HEK293T (cell line): ENCODE measurements at regions not wholly inside any gene's neighbourhood (a gene's known extent, or its start where the extent isn't known, plus 50 kb on each side); places are given as distances from the start of the nearest gene placed in this dataset.

Experiments
- CTCF ChIA-PET: fragments of 350-600 bp; formaldehyde crosslinking; extraction: SDS; loops from one replicate; lab custom pipeline; 2021; ENCODE audit warnings: antibody characterized with exemption, inconsistent platforms; lab: Yijun Ruan, JAX
- POLR2A ChIA-PET: fragments of 350-600 bp; formaldehyde crosslinking; extraction: SDS; loops from one replicate; lab custom pipeline; 2020; ENCODE audit warnings: antibody characterized with exemption, inconsistent platforms; lab: Yijun Ruan, JAX
- DNase-seq: peaks from one replicate; pipeline ENCODE4 v3.0.0; 2012; ENCODE audit warnings: mixed read lengths; ENCODE audit errors: extremely low spot score
- ARNT ChIP-seq: fragments of 450-650 bp; IDR thresholded peaks from 2 replicates; pipeline ENCODE4 v1.6.1; 2017; ENCODE audit warnings: mild to moderate bottlenecking
- BHLHE40 ChIP-seq: fragments of 450-650 bp; IDR thresholded peaks from 2 replicates; pipeline ENCODE4 v1.6.1; 2016; ENCODE audit warnings: mild to moderate bottlenecking, moderate library complexity, borderline replicate concordance
- CTBP1 ChIP-seq: fragments of 450-650 bp; IDR thresholded peaks from 2 replicates; pipeline ENCODE4 v1.6.1; 2016; ENCODE audit warnings: borderline replicate concordance
- ELF4 ChIP-seq: fragments of 450-650 bp; IDR thresholded peaks from 2 replicates; pipeline ENCODE4 v1.6.1; 2017; ENCODE audit warnings: antibody characterized with exemption
- FOXA1 ChIP-seq: fragments of 450-650 bp; IDR thresholded peaks from 2 replicates; pipeline ENCODE4 v1.6.1; 2016; ENCODE audit warnings: mild to moderate bottlenecking
- FOXK2 ChIP-seq: fragments of 450-650 bp; IDR thresholded peaks from 2 replicates; pipeline ENCODE4 v1.6.1; 2016; ENCODE audit warnings: mild to moderate bottlenecking
- FOXM1 ChIP-seq: fragments of 450-650 bp; IDR thresholded peaks from 2 replicates; pipeline ENCODE4 v1.6.1; 2017; ENCODE audit warnings: mild to moderate bottlenecking, borderline replicate concordance
- HDGF ChIP-seq: fragments of 450-650 bp; IDR thresholded peaks from 2 replicates; pipeline ENCODE4 v1.6.1; 2017; ENCODE audit warnings: antibody characterized with exemption, borderline replicate concordance
- L3MBTL2 ChIP-seq: fragments of 450-650 bp; conservative IDR thresholded peaks from 2 replicates; pipeline ENCODE4 v1.6.1; 2016; ENCODE audit warnings: mild to moderate bottlenecking
- LEF1 ChIP-seq: fragments of 450-650 bp; IDR thresholded peaks from 2 replicates; pipeline ENCODE4 v1.6.1; 2017; ENCODE audit warnings: mild to moderate bottlenecking, borderline replicate concordance
- NFRKB ChIP-seq: fragments of 450-650 bp; IDR thresholded peaks from 2 replicates; pipeline ENCODE4 v1.6.1; 2016; ENCODE audit warnings: mild to moderate bottlenecking, moderate library complexity
- PKNOX1 ChIP-seq: fragments of 450-650 bp; IDR thresholded peaks from 2 replicates; pipeline ENCODE4 v1.6.1; 2016
- SP1 ChIP-seq: fragments of 450-650 bp; IDR thresholded peaks from 2 replicates; pipeline ENCODE4 v1.6.1; 2017
- SUZ12 ChIP-seq: fragments of 450-650 bp; IDR thresholded peaks from 2 replicates; pipeline ENCODE4 v1.6.1; 2016; ENCODE audit warnings: mild to moderate bottlenecking
- TARDBP ChIP-seq: fragments of 450-650 bp; IDR thresholded peaks from 2 replicates; pipeline ENCODE4 v1.6.1; 2016
- ZNF384 ChIP-seq: fragments of 450-650 bp; IDR thresholded peaks from 2 replicates; pipeline ENCODE4 v1.6.1; 2016

GRCh38 chr1:54488779-54489626, 59.0 kb upstream of the ACOT11 start:
- POLR2A ChIA-PET, result interaction anchor here (0.6 to 4.7 kb wide), 6 partner anchors 82 to 289 kb away, joined by 3 to 59 read pairs (median 3); partner anchors contain the start of genes CYB5RL, MRPL37 and SSBP3
- DNase-seq, result peak; percentile 98

GRCh38 chr1:54488065-54488750, 59.8 kb upstream of the ACOT11 start:
- DNase-seq, result peak; percentile 97
- TF ChIP-seq CTBP1 (no peak), L3MBTL2 (peak; percentile 70), LEF1 (peak; percentile 96), FOXK2 (no peak), ZNF384 (peak; percentile 62; the same call in 1 of the 2 replicates), BHLHE40 (no peak), FOXM1 (peak; percentile 96), PKNOX1 (no peak), SUZ12 (no peak), SP1 (no peak), FOXA1 (no peak), ARNT (peak; percentile 83), TARDBP (no peak), HDGF (no peak), ELF4 (no peak)
- ChIA-PET CTCF (interaction anchor here (0.8 to 1.8 kb wide), 3 partner anchors 81 to 317 kb away, joined by 3 to 13 read pairs (median 4); no protein-coding TSS in a partner anchor), POLR2A (interaction anchor here (0.7 to 4.7 kb wide), 2 partner anchors 81 to 84 kb away, joined by 3 to 59 read pairs; partner anchors contain the start of gene SSBP3)

More at GRCh38 chr1:54488779-54489626, 59.0 kb upstream of the ACOT11 start:
- CTCF ChIA-PET, result interaction anchor here (0.6 to 1.8 kb wide), 20 partner anchors 9 to 441 kb away, joined by 3 to 13 read pairs (median 3); partner anchors contain the start of genes SSBP3 and TMEM59
- no peak for TF ChIP-seq L3MBTL2
- TF ChIP-seq FOXA1, result no peak
- TF ChIP-seq ZNF384, result peak; percentile 96
- TF ChIP-seq FOXM1, result peak; percentile 98

GRCh38 chr1:54487571-54488050, 60.4 kb upstream of the ACOT11 start:
- DNase-seq, result no peak
- no peak for TF ChIP-seq FOXM1
- no peak for TF ChIP-seq ZNF384
- no peak for TF ChIP-seq CTBP1
- no peak for TF ChIP-seq SUZ12
- TF ChIP-seq PKNOX1, result no peak
- no peak for TF ChIP-seq LEF1
- TF ChIP-seq TARDBP, result no peak
- TF ChIP-seq NFRKB, result no peak
- TF ChIP-seq ARNT, result no peak
- no peak for TF ChIP-seq HDGF
- TF ChIP-seq BHLHE40, result no peak
- no peak for TF ChIP-seq SP1
- POLR2A ChIA-PET, result interaction anchor here (0.7 to 4.7 kb wide), 2 partner anchors 81 to 83 kb away, joined by 3 to 59 read pairs; partner anchors contain the start of gene SSBP3
- CTCF ChIA-PET, result no interaction called here

GRCh38 chr1:54486907-54487306, 61.1 kb upstream of the ACOT11 start:
- CTCF ChIA-PET, result interaction anchor here (0.6 to 0.9 kb wide), 3 partner anchors 144 to 213 kb away, joined by 3 to 7 read pairs (median 4); no protein-coding TSS in a partner anchor
- no peak for DNase-seq
- TF ChIP-seq SP1, result no peak
- no peak for TF ChIP-seq PKNOX1
- no peak for TF ChIP-seq ARNT
- TF ChIP-seq ZNF384, result no peak
- no peak for TF ChIP-seq ELF4
- no peak for TF ChIP-seq FOXM1
- no peak for TF ChIP-seq FOXK2
- no peak for TF ChIP-seq FOXA1
- no peak for TF ChIP-seq CTBP1
- POLR2A ChIA-PET, result interaction anchor here (1.0 to 4.7 kb wide), 2 partner anchors 80 to 212 kb away, joined by 3 to 59 read pairs; partner anchors contain the start of gene SSBP3

GRCh38 chr1:54485416-54485815, 62.6 kb upstream of the ACOT11 start:
- CTCF ChIA-PET, result no interaction called here
- no peak for DNase-seq
- TF ChIP-seq SUZ12, result no peak
- TF ChIP-seq SP1, result no peak
- TF ChIP-seq ARNT, result no peak
- no peak for TF ChIP-seq PKNOX1
- no peak for TF ChIP-seq ELF4
- no peak for TF ChIP-seq FOXK2
- no peak for TF ChIP-seq FOXA1
- no peak for TF ChIP-seq L3MBTL2
- TF ChIP-seq HDGF, result no peak
- TF ChIP-seq CTBP1, result no peak
- TF ChIP-seq FOXM1, result no peak
- no peak for TF ChIP-seq NFRKB
- TF ChIP-seq LEF1, result no peak
- no peak for TF ChIP-seq TARDBP
- no peak for TF ChIP-seq BHLHE40
- TF ChIP-seq ZNF384, result no peak
- POLR2A ChIA-PET, result interaction anchor here (4.7 kb wide), 1 partner anchor 79 kb away, joined by 59 read pairs; the partner anchor contains the start of gene SSBP3
